HepG2 (cell line): ENCODE measurements at regions not wholly inside any gene's neighbourhood (a gene's known extent, or its start where the extent isn't known, plus 50 kb on each side); places are given as distances from the start of the nearest gene placed in this dataset.

Source experiments
- ATAC-seq: fragments of 200-7000 bp; cut with Tn5 transposase; 3 replicates; pipeline ENCODE4 v1.9.1; 2020; ENCODE audit warnings: mild to moderate bottlenecking, moderate library complexity
- BruUV-seq: library from RNA; stranded (reverse); fragments of 400-500 nt; replicated peaks from 2 replicates; lab custom pipeline; 2021; lab: Mats Ljungman, UMichigan
- CTCF ChIA-PET: fragments of 300-600 bp; formaldehyde crosslinking; extraction: SDS; loops from one replicate; lab custom pipeline; 2021; ENCODE audit warnings: low total read pairs, inconsistent platforms, low intra/inter-chr PET ratio; lab: Yijun Ruan, JAX
- POLR2A ChIA-PET: fragments of 350-600 bp; sonication (Branson Sonifier 250); formaldehyde crosslinking; loops from one replicate; lab custom pipeline; 2020; ENCODE audit warnings: antibody characterized with exemption, inconsistent platforms; lab: Yijun Ruan, JAX
- DNase-seq: peaks from one replicate; pipeline ENCODE4 v3.0.0-alpha.2; 2015; ENCODE audit warnings: low spot score
- FAIRE-seq: peaks from 3 replicates; lab custom pipeline; 2011; peaks lifted over from hg19 to GRCh38; lab: Jason Lieb, UNC
- H2AFZ ChIP-seq: one replicate; pipeline ENCODE4 v1.6.1; 2011; ENCODE audit warnings: low read length, inconsistent platforms
- H3K27ac ChIP-seq: fragments of 300-600 bp; 3 replicates; pipeline ENCODE4 v1.8.0; 2011; ENCODE audit warnings: mixed run types, mild to moderate bottlenecking, mixed read lengths, low read length, inconsistent platforms; ENCODE audit not compliant: insufficient read depth; ENCODE audit errors: extremely low read length
- H3K27me3 ChIP-seq, 2 experiments: fragments of 200-600 bp in 1 of 2; 2 replicates in 1 of 2; 3 replicates in 1 of 2; pipeline versions ENCODE4 v1.6.0 to v1.8.0; 2011; ENCODE audit warnings: low read length in 2 of 2, mild to moderate bottlenecking in 2 of 2, moderate library complexity in 2 of 2, inconsistent platforms in 1 of 2; ENCODE audit not compliant: insufficient read depth in 2 of 2, control insufficient read depth in 1 of 2
- H3K36me3 ChIP-seq, 2 experiments: fragments of 200-600 bp in 1 of 2; replicated peaks in 1 of 2; 2 replicates in 1 of 2; 3 replicates in 1 of 2; pipeline versions ENCODE4 v1.5.1 to v1.8.0; 2011; ENCODE audit warnings: low read length in 2 of 2, inconsistent platforms in 1 of 2; ENCODE audit not compliant: insufficient read depth in 2 of 2, control insufficient read depth in 1 of 2
- H3K4me1 ChIP-seq: 2 replicates; pipeline ENCODE4 v1.5.1; 2012; ENCODE audit warnings: low read length, inconsistent platforms; ENCODE audit not compliant: insufficient read depth
- H3K4me2 ChIP-seq: 2 replicates; pipeline ENCODE4 v1.6.0; 2011; ENCODE audit warnings: low read depth, low read length, inconsistent platforms
- H3K4me3 ChIP-seq, 3 experiments: fragments of 200-600 bp in 1 of 3; sonication (generic), shearing (Covaris generic) in 1 of 3; replicated peaks in 1 of 3; 2 replicates each; pipeline ENCODE4 v1.5.1; 2011 to 2016; ENCODE audit warnings: low read length in 3 of 3, inconsistent platforms in 2 of 3, low read depth in 2 of 3, mild to moderate bottlenecking in 2 of 3, control low read depth in 1 of 3, mixed read lengths in 1 of 3; ENCODE audit not compliant: insufficient read depth in 1 of 3
- H3K79me2 ChIP-seq: one replicate; pipeline ENCODE4 v1.6.1; 2011; ENCODE audit warnings: low read length, inconsistent platforms; ENCODE audit not compliant: insufficient read depth
- H3K9ac ChIP-seq: 2 replicates; pipeline ENCODE4 v1.6.0; 2011; ENCODE audit warnings: mild to moderate bottlenecking, low read depth, low read length, inconsistent platforms; ENCODE audit not compliant: insufficient read depth
- H3K9me3 ChIP-seq: 2 replicates; pipeline ENCODE4 v1.5.1; 2012; ENCODE audit warnings: mild to moderate bottlenecking, low read length
- H4K20me1 ChIP-seq: 2 replicates; pipeline ENCODE4 v1.6.0; 2011; ENCODE audit warnings: inconsistent platforms, mild to moderate bottlenecking, low read length, moderate library complexity; ENCODE audit not compliant: insufficient read depth
- CBFB ChIP-seq: sonication (generic); formaldehyde crosslinking; IDR thresholded peaks from 2 replicates; pipeline ENCODE4 v1.4.0; 2020; ENCODE audit warnings: missing genetic modification reagents
- CEBPB ChIP-seq: IDR thresholded peaks from 2 replicates; pipeline ENCODE4 v1.6.1; 2011; ENCODE audit warnings: low read depth, low read length, improper control_type of control experiment, borderline replicate concordance
- KDM2A ChIP-seq: sonication (generic); formaldehyde crosslinking; IDR thresholded peaks from 2 replicates; pipeline ENCODE4 v1.4.0; 2020; ENCODE audit warnings: low read depth, missing genetic modification reagents, borderline replicate concordance
- KLF13 ChIP-seq: sonication (generic); formaldehyde crosslinking; IDR thresholded peaks from 2 replicates; pipeline ENCODE4 v1.4.0; 2020; ENCODE audit warnings: mild to moderate bottlenecking, missing genetic modification reagents
- MBNL3 ChIP-seq: fragments of 250-450 bp; sonication (Bioruptor Pico); conservative IDR thresholded peaks from 2 replicates; pipeline ENCODE4 v1.8.0; 2022; ENCODE audit warnings: mild to moderate bottlenecking, inconsistent platforms
- MXD4 ChIP-seq: IDR thresholded peaks from 2 replicates; pipeline ENCODE4 v1.6.1; 2016; ENCODE audit warnings: mild to moderate bottlenecking, missing biosample characterization, missing genetic modification reagents
- NCOR1 ChIP-seq: fragments of 200-600 bp; sonication (generic); IDR thresholded peaks from 2 replicates; pipeline ENCODE4 v1.7.0; 2017; ENCODE audit warnings: antibody characterized with exemption, low read length, borderline replicate concordance
- NFE2 ChIP-seq: sonication (generic); formaldehyde crosslinking; IDR thresholded peaks from 2 replicates; pipeline ENCODE4 v1.4.0; 2020; ENCODE audit warnings: missing genetic modification reagents
- NFIC ChIP-seq: IDR thresholded peaks from 2 replicates; pipeline ENCODE4 v1.6.1; 2012; ENCODE audit warnings: mild to moderate bottlenecking, low read length, inconsistent platforms
- PCBP1 ChIP-seq: fragments of 200-400 bp; formaldehyde crosslinking; IDR thresholded peaks from 2 replicates; pipeline ENCODE4 v1.6.1; 2017; ENCODE audit warnings: mild to moderate bottlenecking, low read depth, low read length, borderline replicate concordance
- THAP7 ChIP-seq: sonication (generic); formaldehyde crosslinking; IDR thresholded peaks from 2 replicates; pipeline ENCODE4 v1.8.1; 2023; ENCODE audit warnings: mild to moderate bottlenecking, missing genetic modification reagents
- YEATS2 ChIP-seq: sonication (generic); formaldehyde crosslinking; IDR thresholded peaks from 2 replicates; pipeline ENCODE4 v1.4.0; 2020; ENCODE audit warnings: missing genetic modification reagents, borderline replicate concordance
- ZBTB37 ChIP-seq: sonication (generic); formaldehyde crosslinking; IDR thresholded peaks from 2 replicates; pipeline ENCODE4 v1.4.0; 2020; ENCODE audit warnings: mild to moderate bottlenecking, missing genetic modification reagents
- ZBTB39 ChIP-seq: sonication (generic); formaldehyde crosslinking; IDR thresholded peaks from 2 replicates; pipeline ENCODE4 v1.5.0; 2020; ENCODE audit warnings: missing genetic modification reagents
- ZBTB7B ChIP-seq: sonication (generic); formaldehyde crosslinking; IDR thresholded peaks from 2 replicates; pipeline ENCODE4 v1.4.0; 2020; ENCODE audit warnings: missing genetic modification reagents
- ZC3H13 ChIP-seq: sonication (generic); formaldehyde crosslinking; IDR thresholded peaks from 2 replicates; pipeline ENCODE4 v1.8.1; 2023; ENCODE audit warnings: mild to moderate bottlenecking, missing genetic modification reagents, moderate library complexity
- ZNF18 ChIP-seq: sonication (generic); formaldehyde crosslinking; IDR thresholded peaks from 2 replicates; pipeline ENCODE4 v1.8.0; 2022; ENCODE audit warnings: mild to moderate bottlenecking, missing genetic modification reagents; ENCODE audit not compliant: insufficient replicate concordance
- ZNF496 ChIP-seq: sonication (generic); formaldehyde crosslinking; IDR thresholded peaks from 2 replicates; pipeline ENCODE4 v1.8.1; 2023; ENCODE audit warnings: mild to moderate bottlenecking, moderate library complexity, missing genetic modification reagents; ENCODE audit not compliant: insufficient replicate concordance
- ZNF607 ChIP-seq: sonication (generic); formaldehyde crosslinking; IDR thresholded peaks from 2 replicates; pipeline ENCODE4 v1.5.1; 2020; ENCODE audit warnings: missing genetic modification reagents, mild to moderate bottlenecking, borderline replicate concordance
- WGBS: methylation state at CpG from one replicate; pipeline ENCODE4 v1.1.6; 2017; ENCODE audit warnings: low lambda C conversion rate; 5-methylcytosine and 5-hydroxymethylcytosine counted together
- in situ Hi-C: cut with HindIII; loops from 2 replicates; pipeline ENCODE4 v1.10.0; 2017; ENCODE audit warnings: low pct_unique_long_range_greater_than_20kb; ENCODE audit not compliant: extremely low pct_ligation_motif_present
- intact Hi-C: fragments of 100-400 bp; cut with micrococcal nuclease; formaldehyde crosslinking; loops from one replicate; pipeline ENCODE4 v1.10.0; 2022; ENCODE audit not compliant: unreplicated experiment

GRCh38 chr4:24040811-24041210 is 151.0 kb upstream of the PPARGC1A start:
- no peaks in the 10 kb centered on the region for H3K4me1 ChIP-seq
- H3K4me3 ChIP-seq = no peak overlapping the region
- CTCF ChIA-PET = no interaction called here
- no peaks in the 10 kb centered on the region for H3K9me3 ChIP-seq
- in situ Hi-C loops (no loop called here), intact Hi-C loops (no loop called here)
- H3K27ac ChIP-seq = no peak overlapping the region
- WGBS = 15% methylated on average over 3 of the region's 3 CpGs
- H4K20me1 ChIP-seq = no peaks in the 10 kb centered on the region
- H3K79me2 ChIP-seq = no peaks in the 10 kb centered on the region
- no peak for DNase-seq
- BruUV-seq = no TSS peak
- no peak overlapping the region for H2AFZ ChIP-seq
- no peak overlapping the region for H3K9ac ChIP-seq
- FAIRE-seq = no peak
- POLR2A ChIA-PET = no interaction called here
- H3K36me3 ChIP-seq = no peaks in the 10 kb centered on the region
- ATAC-seq = no peak
- H3K4me2 ChIP-seq = no peak overlapping the region
- 0 out of 5 replicates have a peak, but pooled peaks cover 0 to 3% of the 10 kb centered on the region in 2 experiments for H3K27me3 ChIP-seq
- TF ChIP-seq MBNL3 = no peak
- no peak for TF ChIP-seq ZNF607
- TF ChIP-seq ZBTB39 (CRISPR knock-in tag) = no peak
- TF ChIP-seq MXD4 (CRISPR knock-in tag) = no peak
- TF ChIP-seq CBFB (CRISPR knock-in tag) = no peak
- no peak for TF ChIP-seq PCBP1
- TF ChIP-seq NCOR1 = no peak
- TF ChIP-seq YEATS2 = no peak
- no peak for TF ChIP-seq ZNF18
- no peak for TF ChIP-seq ZBTB37 (CRISPR knock-in tag)
- TF ChIP-seq CEBPB = no peak
- TF ChIP-seq ZNF496 (CRISPR knock-in tag) = no peak
- no peak for TF ChIP-seq NFE2 (CRISPR knock-in tag)
- TF ChIP-seq ZC3H13 = no peak
- no peak for TF ChIP-seq KDM2A (CRISPR knock-in tag)
- TF ChIP-seq THAP7 (CRISPR knock-in tag) = no peak
- TF ChIP-seq NFIC = no peak
- no peak for TF ChIP-seq KLF13 (CRISPR knock-in tag)
- TF ChIP-seq ZBTB7B = no peak
